Fibroblast of villous mesenchyme (primary cell): ENCODE measurements at regions not wholly inside any gene's neighbourhood (a gene's known extent, or its start where the extent isn't known, plus 50 kb on each side); places are given as distances from the start of the nearest gene placed in this dataset.
"Not testable (repeated sequence)": the region's sequence is repeated elsewhere in the genome, so short reads cannot be mapped to it uniquely, and the experiment has no call there.

Source experiments
- DNase-seq: peaks from one replicate; pipeline ENCODE4 v3.0.0-alpha.2; 2010; ENCODE audit warnings: low read depth
- H3K4me3 ChIP-seq: 2 replicates; pipeline ENCODE4 v1.5.1; 2011; ENCODE audit warnings: low read depth, mild to moderate bottlenecking, low read length
- TF ChIP-seq, protein P1 (sequence below): IDR thresholded peaks from 2 replicates; pipeline ENCODE4 v1.5.1; 2012; ENCODE audit warnings: low read depth, mild to moderate bottlenecking, low read length; ENCODE audit not compliant: insufficient read depth

DNA sequence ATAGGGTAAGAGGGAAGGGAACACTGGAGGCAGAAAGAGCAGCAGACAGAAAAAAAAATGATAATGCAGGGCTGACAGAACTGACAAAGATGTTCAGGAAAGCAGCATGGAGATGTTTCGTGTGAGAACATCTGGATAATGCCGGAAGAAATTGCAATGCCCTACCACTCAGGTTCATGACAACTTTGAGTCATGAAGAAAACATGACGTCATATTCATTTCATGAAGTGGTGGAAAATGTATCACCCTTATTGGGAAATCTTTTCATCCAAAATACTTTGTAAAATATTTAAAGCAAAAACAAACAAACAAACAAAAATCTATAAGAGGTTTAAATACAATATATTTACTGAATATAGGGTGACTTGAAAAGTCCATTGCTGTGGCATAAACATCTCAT lies 305.4 kb upstream of the IGF1R start:
- no peak overlapping the region for H3K4me3 ChIP-seq
- TF ChIP-seq, protein P1, sequence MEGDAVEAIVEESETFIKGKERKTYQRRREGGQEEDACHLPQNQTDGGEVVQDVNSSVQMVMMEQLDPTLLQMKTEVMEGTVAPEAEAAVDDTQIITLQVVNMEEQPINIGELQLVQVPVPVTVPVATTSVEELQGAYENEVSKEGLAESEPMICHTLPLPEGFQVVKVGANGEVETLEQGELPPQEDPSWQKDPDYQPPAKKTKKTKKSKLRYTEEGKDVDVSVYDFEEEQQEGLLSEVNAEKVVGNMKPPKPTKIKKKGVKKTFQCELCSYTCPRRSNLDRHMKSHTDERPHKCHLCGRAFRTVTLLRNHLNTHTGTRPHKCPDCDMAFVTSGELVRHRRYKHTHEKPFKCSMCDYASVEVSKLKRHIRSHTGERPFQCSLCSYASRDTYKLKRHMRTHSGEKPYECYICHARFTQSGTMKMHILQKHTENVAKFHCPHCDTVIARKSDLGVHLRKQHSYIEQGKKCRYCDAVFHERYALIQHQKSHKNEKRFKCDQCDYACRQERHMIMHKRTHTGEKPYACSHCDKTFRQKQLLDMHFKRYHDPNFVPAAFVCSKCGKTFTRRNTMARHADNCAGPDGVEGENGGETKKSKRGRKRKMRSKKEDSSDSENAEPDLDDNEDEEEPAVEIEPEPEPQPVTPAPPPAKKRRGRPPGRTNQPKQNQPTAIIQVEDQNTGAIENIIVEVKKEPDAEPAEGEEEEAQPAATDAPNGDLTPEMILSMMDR = no peak
- no peak for DNase-seq

DNA sequence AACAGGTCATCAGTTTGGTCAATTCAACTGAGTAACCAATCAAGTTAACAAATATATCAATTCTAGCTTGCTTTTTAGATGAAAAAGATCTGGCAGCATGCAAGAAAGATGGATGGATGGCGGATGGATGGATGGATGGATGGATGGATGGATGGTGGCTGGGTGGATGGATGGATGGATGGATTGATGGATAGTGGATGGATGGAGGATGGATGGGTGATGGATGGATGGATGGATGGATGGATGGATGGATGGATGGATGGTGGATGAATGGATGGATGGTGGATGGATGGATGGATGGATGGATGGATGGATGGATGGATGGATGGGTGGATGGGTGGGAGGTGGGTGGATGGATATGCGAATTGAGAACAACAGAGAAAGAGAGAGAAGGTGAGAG lies 303.7 kb upstream of the IGF1R start:
- TF ChIP-seq, protein P1 = no peak
- H3K4me3 ChIP-seq = no peak overlapping the region
- no peak for DNase-seq

DNA sequence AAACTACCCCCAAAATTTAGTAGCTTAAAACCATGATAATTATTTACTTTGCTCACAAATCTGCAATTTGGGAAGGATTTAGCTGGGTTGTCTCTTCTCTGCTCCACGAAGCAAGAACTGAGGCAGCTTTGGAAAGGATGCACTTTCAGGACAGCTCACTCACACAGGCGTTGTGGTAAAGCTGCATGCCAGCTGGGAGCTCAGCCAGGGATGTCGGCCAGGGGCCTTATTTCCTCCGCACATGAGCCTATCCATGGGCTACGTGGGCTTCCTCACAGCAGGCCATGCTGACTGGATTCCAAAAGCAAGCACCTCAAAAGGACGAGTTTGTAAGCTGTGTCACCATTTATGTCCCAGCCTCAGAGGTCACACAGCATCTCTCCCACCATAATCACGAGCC lies 301.3 kb upstream of the IGF1R start:
- no peak for DNase-seq
- H3K4me3 ChIP-seq = no peak overlapping the region
- TF ChIP-seq, protein P1 = no peak

DNA sequence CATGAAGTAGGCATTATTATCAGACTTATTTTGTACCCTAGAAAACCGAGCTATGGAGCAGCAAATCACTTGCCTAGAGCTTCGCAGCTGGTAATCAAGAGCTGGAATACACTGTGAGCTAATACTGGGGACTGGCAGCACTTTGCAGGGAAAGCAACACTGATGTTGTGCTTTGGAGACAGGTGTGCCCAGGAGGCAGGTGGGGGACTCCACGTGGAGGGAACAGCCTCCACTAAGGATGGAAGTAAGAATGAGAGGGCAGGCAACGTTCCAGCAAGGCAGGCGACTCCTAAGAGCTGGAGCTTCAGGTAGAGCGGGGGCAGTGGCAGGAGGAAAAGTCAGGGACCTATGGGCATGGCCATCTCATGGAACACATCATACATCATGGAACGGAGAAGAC lies 300.5 kb upstream of the IGF1R start:
- DNase-seq = no peak
- TF ChIP-seq, protein P1 = no peak
- no peak overlapping the region for H3K4me3 ChIP-seq

DNA sequence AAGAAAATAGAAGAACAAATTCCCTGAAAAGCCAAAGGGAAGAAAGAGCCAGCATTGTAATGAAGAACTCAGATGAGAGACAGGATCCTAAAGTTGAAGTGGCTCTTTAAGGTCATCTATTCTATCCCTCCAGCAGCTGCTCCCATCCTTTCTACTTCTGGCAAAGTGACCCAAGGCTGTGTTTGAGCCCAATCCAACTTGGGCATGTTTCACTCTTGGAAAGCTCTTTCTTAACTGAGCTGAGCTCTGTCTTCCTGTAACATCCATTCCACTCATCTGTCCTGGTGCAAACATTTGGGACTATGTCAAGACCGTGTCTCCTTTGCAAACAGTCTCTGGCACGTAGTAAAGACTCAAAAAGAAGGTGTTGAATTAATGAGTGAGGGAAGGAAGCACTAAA lies 298.1 kb upstream of the IGF1R start:
- TF ChIP-seq, protein P1 = no peak
- no peak for DNase-seq
- H3K4me3 ChIP-seq = no peak overlapping the region

DNA sequence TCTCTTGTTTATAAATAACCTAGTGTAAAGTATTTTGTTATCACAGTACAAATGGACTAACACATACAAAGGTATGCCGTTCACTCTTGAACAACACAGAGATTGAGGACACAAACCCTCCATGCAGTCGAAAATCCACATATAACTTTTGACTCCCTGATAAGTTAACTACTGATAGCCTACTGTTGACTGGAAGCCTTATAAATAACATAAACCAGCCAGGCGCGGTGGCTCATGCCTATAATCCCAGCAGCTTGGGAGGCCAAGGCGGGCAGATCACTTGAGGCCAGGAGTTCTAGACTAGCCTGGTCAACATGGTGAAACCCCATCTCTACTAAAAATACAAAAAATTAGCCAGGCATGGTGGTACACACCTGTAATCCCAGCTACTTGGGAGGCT lies 290.1 kb upstream of the IGF1R start:
- DNase-seq, H3K4me3 ChIP-seq: not testable (repeated sequence)

DNA sequence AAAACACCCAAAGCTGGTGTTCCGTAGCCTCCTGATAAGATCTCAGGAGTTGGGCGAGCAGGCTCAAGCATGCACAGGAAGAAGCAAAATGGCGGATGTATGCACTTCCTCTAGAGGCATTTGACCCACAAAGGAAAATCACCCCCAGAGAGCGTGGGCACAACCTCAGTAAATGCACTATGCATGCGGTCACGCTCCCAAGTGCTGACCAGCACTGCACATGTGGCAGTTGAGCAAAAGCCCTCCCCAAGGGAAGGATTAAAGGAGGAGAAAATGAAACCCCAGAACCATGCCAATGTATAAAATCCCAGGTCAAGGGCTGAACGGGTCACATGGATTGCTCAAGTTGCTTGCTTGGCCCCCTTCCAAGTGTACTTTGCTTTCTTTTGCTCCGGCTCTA lies 289.4 kb upstream of the IGF1R start:
- H3K4me3 ChIP-seq = no peak overlapping the region

More for the DNA sequence above, 289.4 kb upstream of the IGF1R start:
- no peak for DNase-seq
- TF ChIP-seq, protein P1 = no peak
